ENCODE measurements at regions not wholly inside any gene's neighbourhood (a gene's known extent, or its start where the extent isn't known, plus 50 kb on each side); places are given as distances from the start of the nearest gene placed in this dataset.

GRCh38 chr22:19574247-19574646, 50.0 kb upstream of the CLDN5 start:
- no peak for DNase-seq (ENCODE audit: low spot score)
- in situ Hi-C loops (cut with HindIII; ENCODE audit: low sequenced_read_pairs): no loop called here

GRCh38 chr22:19576460-19577421, 52.5 kb upstream of the CLDN5 start:
- no peak for DNase-seq (ENCODE audit: low spot score)
- in situ Hi-C loops (cut with HindIII; ENCODE audit: low sequenced_read_pairs): no loop called here

- in situ Hi-C loops (cut with HindIII; ENCODE audit: low sequenced_read_pairs): no loop called here
- DNase-seq (ENCODE audit: low spot score): no peak
Measured at GRCh38 chr22:19577422-19577966, 53.3 kb upstream of the CLDN5 start.

- DNase-seq (ENCODE audit: low spot score): no peak
- in situ Hi-C loops (cut with HindIII; ENCODE audit: low sequenced_read_pairs): no loop called here
Measured at GRCh38 chr22:19578180-19579004, 54.2 kb upstream of the CLDN5 start.

- in situ Hi-C loops (cut with HindIII; ENCODE audit: low sequenced_read_pairs): no loop called here
- DNase-seq (ENCODE audit: low spot score): no peak
Measured at GRCh38 chr22:19579115-19579811, 55.1 kb upstream of the CLDN5 start.

GRCh38 chr22:19579880-19580279, 55.7 kb upstream of the CLDN5 start:
- in situ Hi-C loops (cut with HindIII; ENCODE audit: low sequenced_read_pairs): no loop called here
- DNase-seq (ENCODE audit: low spot score): no peak

- DNase-seq (ENCODE audit: low spot score): no peak
- in situ Hi-C loops (cut with HindIII; ENCODE audit: low sequenced_read_pairs): no loop called here
Measured at GRCh38 chr22:19580291-19580890, 56.2 kb upstream of the CLDN5 start.

- in situ Hi-C loops (cut with HindIII; ENCODE audit: low sequenced_read_pairs): no loop called here
- DNase-seq (ENCODE audit: low spot score): no peak
Measured at GRCh38 chr22:19582033-19582693, 58.0 kb upstream of the CLDN5 start.

GRCh38 chr22:19586922-19587684, 62.9 kb upstream of the CLDN5 start:
- no peak for DNase-seq (ENCODE audit: low spot score)
- in situ Hi-C loops (cut with HindIII; ENCODE audit: low sequenced_read_pairs): no loop called here

- in situ Hi-C loops (cut with HindIII; ENCODE audit: low sequenced_read_pairs): no loop called here
- DNase-seq (ENCODE audit: low spot score): no peak
Measured at GRCh38 chr22:19590696-19591095, 66.5 kb upstream of the CLDN5 start.

- in situ Hi-C loops (cut with HindIII; ENCODE audit: low sequenced_read_pairs): no loop called here
- no peak for DNase-seq (ENCODE audit: low spot score)
Measured at GRCh38 chr22:19591568-19591967, 67.4 kb upstream of the CLDN5 start.

- in situ Hi-C loops (cut with HindIII; ENCODE audit: low sequenced_read_pairs): no loop called here
- DNase-seq (ENCODE audit: low spot score): no peak
Measured at GRCh38 chr22:19592464-19592863, 68.3 kb upstream of the CLDN5 start.

- in situ Hi-C loops (cut with HindIII; ENCODE audit: low sequenced_read_pairs): no loop called here
- DNase-seq (ENCODE audit: low spot score): no peak
Measured at GRCh38 chr22:19593991-19594569, 69.9 kb upstream of the CLDN5 start.

- in situ Hi-C loops (cut with HindIII; ENCODE audit: low sequenced_read_pairs): no loop called here
- DNase-seq (ENCODE audit: low spot score): no peak
Measured at GRCh38 chr22:19595532-19595931, 71.3 kb upstream of the CLDN5 start.

- DNase-seq (ENCODE audit: low spot score): no peak
- in situ Hi-C loops (cut with HindIII; ENCODE audit: low sequenced_read_pairs): no loop called here
Measured at GRCh38 chr22:19596680-19597398, 72.6 kb upstream of the CLDN5 start.

- in situ Hi-C loops (cut with HindIII; ENCODE audit: low sequenced_read_pairs): no loop called here
- DNase-seq (ENCODE audit: low spot score): no peak
Measured at GRCh38 chr22:19597399-19597735, 73.2 kb upstream of the CLDN5 start.
